A673 (cell line): ENCODE measurements at regions not wholly inside any gene's neighbourhood (a gene's known extent, or its start where the extent isn't known, plus 50 kb on each side); places are given as distances from the start of the nearest gene placed in this dataset.
A peak's percentile ranks its signal among the peaks of the same experiment; 100 is the strongest.

Experiments used
- BruUV-seq: library from RNA; stranded (reverse); fragments of 400-500 nt; replicated peaks from 2 replicates; lab custom pipeline; 2021; lab: Mats Ljungman, UMichigan
- CTCF ChIA-PET: fragments of 300-600 bp; sonication (Branson Sonifier 250); formaldehyde crosslinking; loops from one replicate; lab custom pipeline; 2022; ENCODE audit warnings: antibody characterized with exemption; lab: Charles Lee
- POLR2A ChIA-PET: fragments of 300-600 bp; sonication (Branson Sonifier 250); formaldehyde crosslinking; loops from one replicate; lab custom pipeline; 2022; ENCODE audit warnings: antibody characterized with exemption; ENCODE audit not compliant: low non-redundant PET; lab: Charles Lee
- DNase-seq: peaks from one replicate; pipeline ENCODE4 v3.0.0-alpha.2; 2015; ENCODE audit warnings: low spot score
- H3K27ac ChIP-seq: fragments of 200-600 bp; sonication (generic); 2 replicates; pipeline ENCODE4 v1.5.1; 2016; ENCODE audit warnings: mixed run types, low read depth, mild to moderate bottlenecking, mixed read lengths, antibody characterized with exemption, low read length; ENCODE audit not compliant: poor library complexity, severe bottlenecking
- H3K27me3 ChIP-seq: fragments of 200-600 bp; sonication (generic); replicated peaks from 2 replicates; pipeline ENCODE4 v1.6.1; 2017; ENCODE audit warnings: mixed run types, low read depth, mild to moderate bottlenecking, mixed read lengths, antibody characterized with exemption, low read length; ENCODE audit not compliant: insufficient read depth, poor library complexity
- H3K36me3 ChIP-seq: fragments of 200-600 bp; sonication (generic); 2 replicates; pipeline ENCODE4 v1.6.1; 2016; ENCODE audit warnings: mixed run types, mild to moderate bottlenecking, mixed read lengths, antibody characterized with exemption, low read length; ENCODE audit not compliant: insufficient read depth, poor library complexity, severe bottlenecking
- H3K4me1 ChIP-seq: fragments of 200-600 bp; sonication (generic); 2 replicates; pipeline ENCODE4 v1.6.1; 2017; ENCODE audit warnings: mixed run types, mild to moderate bottlenecking, mixed read lengths, antibody characterized with exemption, low read length; ENCODE audit not compliant: insufficient read depth, poor library complexity, severe bottlenecking
- H3K4me3 ChIP-seq: fragments of 200-600 bp; sonication (generic); 2 replicates; pipeline ENCODE4 v1.5.1; 2016; ENCODE audit warnings: low read depth, mixed run types, mild to moderate bottlenecking, mixed read lengths, low read length; ENCODE audit not compliant: poor library complexity, severe bottlenecking
- H3K9me3 ChIP-seq: fragments of 200-600 bp; sonication (generic); 2 replicates; pipeline ENCODE4 v1.6.1; 2016; ENCODE audit warnings: mixed run types, low read depth, mild to moderate bottlenecking, mixed read lengths, antibody characterized with exemption, low read length; ENCODE audit not compliant: poor library complexity, severe bottlenecking
- EZH2 ChIP-seq: fragments of 200-600 bp; sonication (generic); IDR thresholded peaks from 2 replicates; pipeline ENCODE4 v1.6.1; 2017; ENCODE audit warnings: borderline replicate concordance, low read depth, mild to moderate bottlenecking, mixed read lengths, antibody characterized with exemption, low read length; ENCODE audit not compliant: poor library complexity, severe bottlenecking
- intact Hi-C: fragments of 100-400 bp; cut with micrococcal nuclease; formaldehyde crosslinking; loops from one replicate; pipeline ENCODE4 v1.10.0; 2022; ENCODE audit not compliant: unreplicated experiment
- TF ChIP-seq, protein P1 (sequence below): fragments of 300-800, 200-600 bp; sonication (generic); conservative IDR thresholded peaks from 2 replicates; pipeline ENCODE4 v1.5.1; 2017; ENCODE audit warnings: low read depth, mild to moderate bottlenecking, antibody characterized with exemption, low read length, moderate library complexity, mixed read lengths

- peak; percentile 58 for DNase-seq
- TF ChIP-seq, protein P1, sequence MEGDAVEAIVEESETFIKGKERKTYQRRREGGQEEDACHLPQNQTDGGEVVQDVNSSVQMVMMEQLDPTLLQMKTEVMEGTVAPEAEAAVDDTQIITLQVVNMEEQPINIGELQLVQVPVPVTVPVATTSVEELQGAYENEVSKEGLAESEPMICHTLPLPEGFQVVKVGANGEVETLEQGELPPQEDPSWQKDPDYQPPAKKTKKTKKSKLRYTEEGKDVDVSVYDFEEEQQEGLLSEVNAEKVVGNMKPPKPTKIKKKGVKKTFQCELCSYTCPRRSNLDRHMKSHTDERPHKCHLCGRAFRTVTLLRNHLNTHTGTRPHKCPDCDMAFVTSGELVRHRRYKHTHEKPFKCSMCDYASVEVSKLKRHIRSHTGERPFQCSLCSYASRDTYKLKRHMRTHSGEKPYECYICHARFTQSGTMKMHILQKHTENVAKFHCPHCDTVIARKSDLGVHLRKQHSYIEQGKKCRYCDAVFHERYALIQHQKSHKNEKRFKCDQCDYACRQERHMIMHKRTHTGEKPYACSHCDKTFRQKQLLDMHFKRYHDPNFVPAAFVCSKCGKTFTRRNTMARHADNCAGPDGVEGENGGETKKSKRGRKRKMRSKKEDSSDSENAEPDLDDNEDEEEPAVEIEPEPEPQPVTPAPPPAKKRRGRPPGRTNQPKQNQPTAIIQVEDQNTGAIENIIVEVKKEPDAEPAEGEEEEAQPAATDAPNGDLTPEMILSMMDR = no peak
- no peak for TF ChIP-seq EZH2
- POLR2A ChIA-PET = no interaction called here
- Histone ChIP-seq H3K27me3 (no peaks in the 10 kb centered on the region), H3K4me1 (peaks cover 10% of the 10 kb centered on the region), H3K4me3 (no peak overlapping the region), H3K9me3 (no peaks in the 10 kb centered on the region), H3K27ac (no peak overlapping the region), H3K36me3 (no peaks in the 10 kb centered on the region)
- intact Hi-C loops = no loop called here
- CTCF ChIA-PET = no interaction called here
- BruUV-seq = no TSS peak
These were observed 912.7 kb downstream of the TUSC7 start for GRCh38 chr3:117622171-117622841.

- BruUV-seq = no TSS peak
- Histone ChIP-seq H3K36me3 (no peaks in the 10 kb centered on the region), H3K4me1 (peaks cover 15% of the 10 kb centered on the region), H3K4me3 (no peak overlapping the region), H3K9me3 (no peaks in the 10 kb centered on the region), H3K27me3 (no peaks in the 10 kb centered on the region), H3K27ac (no peak overlapping the region)
- no peak for DNase-seq
- ChIA-PET POLR2A (no interaction called here), CTCF (no interaction called here)
- TF ChIP-seq EZH2 = no peak
- TF ChIP-seq, protein P1 = no peak
- intact Hi-C loops = no loop called here
These were observed 914.8 kb downstream of the TUSC7 start for GRCh38 chr3:117624424-117624823.

DNA sequence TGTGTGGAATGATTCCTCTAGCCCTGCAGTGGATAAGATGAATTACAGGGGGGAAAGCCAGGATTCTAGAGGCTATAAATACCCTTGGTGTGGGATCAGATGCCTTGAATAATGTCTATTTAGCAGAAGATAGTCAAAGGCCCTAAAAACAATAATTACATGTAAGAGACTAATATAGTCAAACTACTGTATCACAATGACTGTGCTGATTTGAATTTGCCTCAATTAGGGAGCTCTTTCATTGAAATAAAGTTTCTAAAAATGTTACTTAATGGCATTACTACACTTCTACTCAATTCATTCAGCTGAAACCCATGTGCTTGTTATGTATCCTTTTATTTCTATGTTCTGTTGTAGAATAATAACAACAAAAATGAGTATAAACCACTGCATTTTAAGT is 915.6 kb downstream of the TUSC7 start:
- H3K27ac ChIP-seq = no peak overlapping the region
- ChIA-PET POLR2A (no interaction called here), CTCF (no interaction called here)
- H3K36me3 ChIP-seq = no peaks in the 10 kb centered on the region
- BruUV-seq = no TSS peak
- DNase-seq = no peak
- peaks cover 17% of the 10 kb centered on the region for H3K4me1 ChIP-seq
- intact Hi-C loops = no loop called here
- no peaks in the 10 kb centered on the region for H3K27me3 ChIP-seq
- TF ChIP-seq, protein P1 = no peak
- no peak for TF ChIP-seq EZH2
- H3K9me3 ChIP-seq = no peaks in the 10 kb centered on the region
- H3K4me3 ChIP-seq = no peak overlapping the region
